Astrocyte of the spinal cord (primary cell): ENCODE measurements at regions not wholly inside any gene's neighbourhood (a gene's known extent, or its start where the extent isn't known, plus 50 kb on each side); places are given as distances from the start of the nearest gene placed in this dataset.

Source experiments
- DNase-seq: peaks from one replicate; pipeline ENCODE4 v3.0.0; 2011; ENCODE audit warnings: low read depth, low spot score
- H3K4me3 ChIP-seq: 2 replicates; pipeline ENCODE4 v1.5.1; 2011; ENCODE audit warnings: low read depth, mild to moderate bottlenecking, low read length, moderate library complexity
- in situ Hi-C: cut with HindIII; loops from 2 replicates; pipeline ENCODE4 v1.10.0; 2017; ENCODE audit warnings: low sequenced_read_pairs
- TF ChIP-seq, protein P1 (sequence below): IDR thresholded peaks from 2 replicates; pipeline ENCODE4 v1.5.1; 2012; ENCODE audit warnings: low read depth, mild to moderate bottlenecking, low read length, inconsistent platforms

DNA sequence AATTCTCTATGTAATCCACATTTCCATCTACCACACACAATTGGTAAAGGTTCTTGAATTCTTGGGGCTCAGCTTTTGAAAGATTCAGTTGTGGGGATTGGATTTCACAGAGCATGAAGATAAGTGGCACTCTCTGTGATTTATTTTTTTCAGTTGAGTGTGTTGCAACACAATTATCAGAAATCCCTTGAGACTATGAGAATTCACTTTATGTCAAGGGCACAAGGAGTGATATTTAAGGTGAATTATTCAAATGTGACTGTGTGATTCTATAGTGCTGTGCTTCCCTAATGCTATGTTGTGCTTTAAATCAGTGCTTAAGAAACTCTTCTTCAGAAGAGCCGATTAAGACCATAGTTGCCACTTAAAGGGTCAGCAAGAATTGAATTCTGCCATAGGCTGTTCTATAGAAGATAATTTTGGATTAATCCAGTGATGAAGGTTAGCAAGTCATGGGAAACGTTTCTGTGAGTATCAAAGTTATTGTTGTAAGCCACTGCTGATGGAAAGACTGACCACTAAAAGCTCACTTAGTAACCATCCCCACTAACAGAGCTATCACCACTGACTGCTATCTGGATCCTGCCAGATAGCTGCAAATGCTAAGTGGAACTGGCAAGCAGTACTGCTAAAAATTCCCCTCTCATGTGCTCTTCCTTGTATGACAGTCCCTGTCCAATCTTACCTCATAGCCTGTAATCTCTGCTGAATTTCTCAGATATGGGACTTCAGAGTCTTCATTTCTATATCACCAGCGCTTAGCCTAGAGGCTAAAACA lies 134.0 kb upstream of the SEMA3D start:
- TF ChIP-seq, protein P1, sequence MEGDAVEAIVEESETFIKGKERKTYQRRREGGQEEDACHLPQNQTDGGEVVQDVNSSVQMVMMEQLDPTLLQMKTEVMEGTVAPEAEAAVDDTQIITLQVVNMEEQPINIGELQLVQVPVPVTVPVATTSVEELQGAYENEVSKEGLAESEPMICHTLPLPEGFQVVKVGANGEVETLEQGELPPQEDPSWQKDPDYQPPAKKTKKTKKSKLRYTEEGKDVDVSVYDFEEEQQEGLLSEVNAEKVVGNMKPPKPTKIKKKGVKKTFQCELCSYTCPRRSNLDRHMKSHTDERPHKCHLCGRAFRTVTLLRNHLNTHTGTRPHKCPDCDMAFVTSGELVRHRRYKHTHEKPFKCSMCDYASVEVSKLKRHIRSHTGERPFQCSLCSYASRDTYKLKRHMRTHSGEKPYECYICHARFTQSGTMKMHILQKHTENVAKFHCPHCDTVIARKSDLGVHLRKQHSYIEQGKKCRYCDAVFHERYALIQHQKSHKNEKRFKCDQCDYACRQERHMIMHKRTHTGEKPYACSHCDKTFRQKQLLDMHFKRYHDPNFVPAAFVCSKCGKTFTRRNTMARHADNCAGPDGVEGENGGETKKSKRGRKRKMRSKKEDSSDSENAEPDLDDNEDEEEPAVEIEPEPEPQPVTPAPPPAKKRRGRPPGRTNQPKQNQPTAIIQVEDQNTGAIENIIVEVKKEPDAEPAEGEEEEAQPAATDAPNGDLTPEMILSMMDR: no peak
- in situ Hi-C loops: no loop called here
- no peak overlapping the region for H3K4me3 ChIP-seq
- no peak for DNase-seq

DNA sequence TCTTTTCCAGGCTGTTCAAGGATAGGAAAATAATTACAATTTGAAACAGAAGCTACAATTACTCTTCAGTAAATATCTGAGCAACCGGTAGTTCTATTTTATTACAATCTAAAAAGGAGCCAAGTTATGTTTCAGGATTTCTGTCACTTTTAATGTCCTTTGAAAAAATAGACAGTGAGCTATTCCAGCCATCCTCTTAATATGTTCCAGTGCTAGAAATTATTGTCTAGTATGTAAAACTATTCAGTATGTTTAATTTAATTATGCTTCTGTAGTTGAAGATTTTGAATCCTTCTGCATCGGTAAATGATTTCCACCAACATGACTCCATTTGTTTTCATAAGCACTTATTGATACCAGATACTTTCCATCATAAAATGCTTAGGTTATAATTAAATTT lies 129.6 kb upstream of the SEMA3D start:
- H3K4me3 ChIP-seq: no peak overlapping the region
- in situ Hi-C loops: no loop called here
- TF ChIP-seq, protein P1: no peak
- no peak for DNase-seq

DNA sequence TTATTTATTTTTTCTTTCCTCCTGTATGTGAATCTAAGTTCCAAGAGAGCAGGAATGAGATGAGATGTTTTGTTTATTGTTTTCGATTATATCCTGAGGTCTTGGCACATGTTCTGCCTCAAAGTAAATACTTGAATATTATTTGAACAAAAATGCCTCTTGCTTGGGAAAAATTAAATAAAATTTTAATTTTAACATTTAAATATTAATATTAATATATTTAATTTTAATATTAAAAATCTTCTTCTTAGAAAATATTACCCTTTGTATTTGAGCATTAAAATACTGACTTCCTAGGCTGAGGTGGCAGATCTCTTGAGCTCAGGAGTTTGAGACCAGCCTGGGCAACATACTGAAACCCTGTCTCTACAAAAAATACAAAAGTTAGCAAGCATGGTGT lies 123.4 kb upstream of the SEMA3D start:
- in situ Hi-C loops: no loop called here

DNA sequence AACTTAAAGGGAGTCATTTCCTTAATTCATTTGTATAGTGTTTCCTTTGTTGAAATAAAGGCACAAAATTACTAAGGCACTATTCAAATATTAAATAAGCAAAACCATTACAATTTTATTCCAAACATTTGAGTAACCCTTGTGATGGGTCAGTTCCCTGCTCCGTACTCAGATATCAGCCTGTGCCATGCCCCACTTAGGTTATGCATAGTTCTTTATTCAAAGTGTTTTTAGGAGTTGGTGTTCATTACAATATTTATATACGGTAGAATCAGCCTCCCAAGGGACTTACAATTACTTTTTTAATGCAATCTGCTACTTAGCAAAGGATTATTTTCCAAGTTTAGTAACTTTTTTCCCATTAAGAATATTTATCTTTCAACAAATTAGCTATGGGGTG lies 119.3 kb upstream of the SEMA3D start:
- no peak overlapping the region for H3K4me3 ChIP-seq
- TF ChIP-seq, protein P1: no peak
- in situ Hi-C loops: no loop called here
- no peak for DNase-seq

More for the DNA sequence above, 123.4 kb upstream of the SEMA3D start:
- no peak for DNase-seq
- TF ChIP-seq, protein P1: no peak
- H3K4me3 ChIP-seq: no peak overlapping the region

DNA sequence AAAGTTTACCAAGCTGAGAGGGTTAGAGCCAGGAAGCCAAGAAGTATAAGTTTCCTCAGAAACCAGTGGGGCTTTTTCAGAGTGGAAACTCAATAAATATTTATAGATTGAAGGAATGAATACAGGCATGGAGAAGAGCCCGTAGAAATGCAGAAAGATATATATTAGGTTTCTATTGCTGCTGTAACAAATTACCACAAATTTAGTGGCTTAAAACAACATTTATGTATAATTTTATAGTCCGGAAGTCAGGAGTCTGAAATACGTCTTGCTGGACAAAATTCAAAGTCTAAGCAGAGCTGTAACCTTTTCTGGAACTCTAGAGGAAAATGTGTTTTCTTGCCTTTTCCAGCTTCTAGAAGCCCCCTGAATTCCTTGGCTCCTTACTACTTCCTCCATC lies 107.3 kb upstream of the SEMA3D start:
- TF ChIP-seq, protein P1: no peak
- no peak for DNase-seq
- no peak overlapping the region for H3K4me3 ChIP-seq
- in situ Hi-C loops: no loop called here

DNA sequence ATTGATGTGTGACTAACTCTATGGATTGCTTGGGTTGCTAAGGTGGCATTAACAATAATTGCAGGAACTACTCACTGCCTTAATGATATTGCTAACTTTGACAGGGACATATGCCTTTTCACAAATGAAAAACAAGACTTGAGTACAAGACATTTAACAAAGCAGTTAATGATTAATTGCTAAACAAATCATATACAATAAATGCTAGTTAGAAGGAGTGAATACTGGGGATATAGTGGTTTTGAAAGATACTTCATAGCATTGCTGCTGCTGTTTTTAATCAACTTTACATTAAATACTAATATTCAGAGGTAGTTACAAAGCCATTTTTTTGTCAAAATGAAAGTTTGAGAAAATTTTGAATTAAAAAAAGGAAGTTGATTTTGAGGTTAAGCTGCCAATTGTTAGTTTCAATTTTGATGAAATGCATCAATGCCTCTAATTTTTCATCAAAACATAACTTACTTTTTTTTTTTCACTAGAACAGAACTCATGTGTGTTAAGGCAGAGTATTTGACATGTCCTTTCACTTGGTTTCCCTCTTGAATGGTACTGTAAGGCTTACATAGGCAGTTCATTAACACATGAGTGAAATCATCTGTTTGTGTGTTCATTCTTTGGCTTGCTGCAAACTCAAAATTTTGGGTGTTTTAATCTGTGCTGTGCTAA lies 106.2 kb upstream of the SEMA3D start:
- H3K4me3 ChIP-seq: no peak overlapping the region
- in situ Hi-C loops: no loop called here
- DNase-seq: no peak
- TF ChIP-seq, protein P1: no peak
